Suprapubic skin (tissue), 4 donors: ENCODE measurements at regions not wholly inside any gene's neighbourhood (a gene's known extent, or its start where the extent isn't known, plus 50 kb on each side); places are given as distances from the start of the nearest gene placed in this dataset.

ENCODE experiments used
- DNase-seq, 2 donors: peaks; one replicate each; pipeline ENCODE4 v3.0.0-alpha.2; 2019; ENCODE audit warnings: low spot score in 2 of 2
- H3K27ac ChIP-seq: fragments of 200-600 bp; sonication (generic); one replicate; pipeline ENCODE4 v1.5.1; 2019
- H3K27me3 ChIP-seq: fragments of 200-600 bp; sonication (generic); one replicate; pipeline ENCODE4 v1.5.1; 2019
- H3K36me3 ChIP-seq: fragments of 200-600 bp; sonication (generic); one replicate; pipeline ENCODE4 v1.5.1; 2019
- H3K4me1 ChIP-seq: fragments of 200-600 bp; sonication (generic); one replicate; pipeline ENCODE4 v1.5.1; 2019
- H3K4me3 ChIP-seq: fragments of 200-600 bp; sonication (generic); one replicate; pipeline ENCODE4 v1.5.1; 2019; ENCODE audit warnings: mild to moderate bottlenecking
- H3K9me3 ChIP-seq: fragments of 200-600 bp; sonication (generic); one replicate; pipeline ENCODE4 v1.5.1; 2019
- EP300 ChIP-seq: sonication (generic); formaldehyde crosslinking; IDR thresholded peaks from one replicate; pipeline ENCODE4 v1.6.1; 2017; ENCODE audit warnings: antibody characterized with exemption
- POLR2A ChIP-seq, 2 donors: fragments of 450-650 bp; IDR thresholded peaks; one replicate each; pipeline ENCODE4 v1.6.1; 2017; ENCODE audit warnings: antibody characterized with exemption in 2 of 2, mild to moderate bottlenecking in 2 of 2, moderate library complexity in 2 of 2
- POLR2AphosphoS5 ChIP-seq, 3 donors: sonication (generic); formaldehyde crosslinking; IDR thresholded peaks; one replicate each; pipeline ENCODE4 v1.6.1; 2017; ENCODE audit warnings: antibody characterized with exemption in 3 of 3
- WGBS: methylation state at CpG from one replicate; pipeline ENCODE4 v1.1.5; 2018; 5-methylcytosine and 5-hydroxymethylcytosine counted together
- TF ChIP-seq, protein P1 (sequence below), 2 donors: fragments of 200-600 bp in 1 of 2; fragments of 450-650 bp in 1 of 2; sonication (generic) in 1 of 2; IDR thresholded peaks; one replicate each; pipeline ENCODE4 v1.5.1; 2016 to 2019; ENCODE audit warnings: antibody characterized with exemption in 2 of 2, mild to moderate bottlenecking in 1 of 2, moderate library complexity in 1 of 2

DNA sequence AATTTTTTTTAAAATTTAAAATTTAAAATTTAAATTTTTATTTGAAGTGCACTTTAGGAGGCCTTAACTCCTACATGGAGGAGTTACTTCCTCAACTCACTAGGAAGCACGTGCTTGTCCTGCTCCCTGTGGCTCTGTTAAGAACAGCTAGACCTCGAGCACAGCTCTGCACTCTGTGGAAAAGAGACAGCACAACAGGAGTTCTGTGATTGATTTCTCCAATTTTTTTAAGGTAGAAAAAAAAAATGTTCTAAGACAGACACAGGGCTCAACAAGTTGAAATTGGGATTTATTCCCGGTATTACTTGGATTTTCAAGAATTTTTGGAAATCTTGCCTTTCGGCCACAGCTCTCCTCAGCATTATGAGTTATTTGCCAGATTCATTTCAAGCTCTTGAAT lies 356.6 kb upstream of the LYPLAL1 start:
- DNase-seq, result no peak
- Histone ChIP-seq H3K9me3 (no peaks in the 10 kb centered on the region), H3K27ac (no peak overlapping the region), H3K4me3 (no peak overlapping the region), H3K4me1 (no peaks in the 10 kb centered on the region), H3K36me3 (no peaks in the 10 kb centered on the region), H3K27me3 (no peaks in the 10 kb centered on the region)
- 59% methylated on average over 4 of the region's 4 CpGs for WGBS
- TF ChIP-seq POLR2A (IDR thresholded peaks at IDR 0.05) (no peak), POLR2AphosphoS5 (IDR thresholded peaks at IDR 0.05) (no peak), EP300 (no peak)
- TF ChIP-seq, protein P1, sequence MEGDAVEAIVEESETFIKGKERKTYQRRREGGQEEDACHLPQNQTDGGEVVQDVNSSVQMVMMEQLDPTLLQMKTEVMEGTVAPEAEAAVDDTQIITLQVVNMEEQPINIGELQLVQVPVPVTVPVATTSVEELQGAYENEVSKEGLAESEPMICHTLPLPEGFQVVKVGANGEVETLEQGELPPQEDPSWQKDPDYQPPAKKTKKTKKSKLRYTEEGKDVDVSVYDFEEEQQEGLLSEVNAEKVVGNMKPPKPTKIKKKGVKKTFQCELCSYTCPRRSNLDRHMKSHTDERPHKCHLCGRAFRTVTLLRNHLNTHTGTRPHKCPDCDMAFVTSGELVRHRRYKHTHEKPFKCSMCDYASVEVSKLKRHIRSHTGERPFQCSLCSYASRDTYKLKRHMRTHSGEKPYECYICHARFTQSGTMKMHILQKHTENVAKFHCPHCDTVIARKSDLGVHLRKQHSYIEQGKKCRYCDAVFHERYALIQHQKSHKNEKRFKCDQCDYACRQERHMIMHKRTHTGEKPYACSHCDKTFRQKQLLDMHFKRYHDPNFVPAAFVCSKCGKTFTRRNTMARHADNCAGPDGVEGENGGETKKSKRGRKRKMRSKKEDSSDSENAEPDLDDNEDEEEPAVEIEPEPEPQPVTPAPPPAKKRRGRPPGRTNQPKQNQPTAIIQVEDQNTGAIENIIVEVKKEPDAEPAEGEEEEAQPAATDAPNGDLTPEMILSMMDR (IDR thresholded peaks at IDR 0.05), result no peak

DNA sequence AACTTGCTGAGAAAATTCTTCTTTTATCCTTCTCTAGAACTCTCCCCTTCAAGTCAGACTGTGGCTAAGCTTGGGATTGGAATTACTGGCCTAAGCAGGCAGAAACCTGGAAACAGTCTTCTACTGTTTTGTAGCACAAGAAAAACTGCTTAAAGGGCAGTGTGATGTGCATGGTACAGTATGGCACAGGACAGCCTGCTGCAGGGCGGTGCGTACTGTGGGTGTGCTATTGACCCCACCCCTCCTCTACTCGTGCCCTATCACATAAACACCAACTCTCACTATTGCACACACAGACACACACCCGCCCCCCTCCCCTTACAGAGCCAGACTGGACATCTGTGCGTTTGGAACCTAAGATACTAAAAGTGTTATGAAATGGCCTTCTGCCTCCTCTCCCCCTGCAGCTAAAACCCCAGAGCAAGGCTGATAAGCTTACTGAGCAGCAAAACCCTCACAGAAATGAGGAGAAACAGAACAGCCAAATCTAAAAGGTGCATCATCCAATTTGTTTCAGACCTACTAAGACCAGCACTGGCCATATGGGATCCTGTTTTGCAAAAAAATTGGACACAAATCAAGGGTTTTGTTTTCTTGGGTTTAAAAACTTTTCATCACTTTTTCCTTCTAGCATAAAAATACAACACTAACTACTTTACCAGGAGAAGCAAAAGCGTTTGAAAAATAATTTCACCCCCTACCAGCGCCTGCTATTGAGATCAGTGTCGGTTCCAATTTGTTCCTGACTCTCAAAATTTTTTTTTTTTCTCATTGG lies 355.8 kb upstream of the LYPLAL1 start:
- 69% methylated on average over 8 of the region's 8 CpGs for WGBS
- no peaks in the 10 kb centered on the region for H3K27me3 ChIP-seq
- H3K27ac ChIP-seq, result no peak overlapping the region
- no peak overlapping the region for H3K4me3 ChIP-seq
- no peaks in the 10 kb centered on the region for H3K4me1 ChIP-seq
- H3K9me3 ChIP-seq, result no peaks in the 10 kb centered on the region
- no peak for DNase-seq
- TF ChIP-seq EP300, result no peak
- no peak for TF ChIP-seq POLR2AphosphoS5 (IDR thresholded peaks at IDR 0.05)
- no peaks in the 10 kb centered on the region for H3K36me3 ChIP-seq

DNA sequence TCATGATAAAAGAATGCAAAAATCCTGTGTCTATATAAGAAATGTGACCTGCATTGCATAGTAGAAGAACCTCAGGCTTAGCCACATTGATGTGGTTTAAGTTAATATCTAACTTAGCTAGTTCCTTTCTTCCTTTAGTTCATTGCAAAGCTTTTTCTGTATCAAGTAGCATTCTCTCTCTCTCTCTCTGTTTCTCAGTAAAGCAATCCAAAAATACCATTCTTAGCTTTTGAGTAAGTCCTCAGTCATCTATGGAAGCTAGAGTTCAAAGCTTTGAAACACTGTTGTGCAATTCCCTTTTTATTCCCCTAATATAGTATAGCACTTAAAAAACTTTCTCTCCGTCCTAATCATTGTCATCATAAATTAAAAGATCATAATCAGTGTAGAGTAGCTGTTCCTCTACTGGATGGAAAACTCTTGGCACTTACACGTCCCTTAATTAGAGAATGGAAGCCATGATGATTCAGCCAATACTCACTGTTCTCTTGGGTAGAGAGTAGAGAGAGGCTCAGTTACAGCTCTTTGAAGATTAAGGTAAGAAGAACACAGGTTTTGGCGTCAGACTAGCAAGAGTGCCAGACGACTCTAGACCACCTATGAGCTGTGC lies 350.3 kb upstream of the LYPLAL1 start:
- Histone ChIP-seq H3K4me3 (no peak overlapping the region), H3K27ac (no peak overlapping the region), H3K9me3 (no peaks in the 10 kb centered on the region), H3K27me3 (no peaks in the 10 kb centered on the region), H3K36me3 (no peaks in the 10 kb centered on the region), H3K4me1 (no peaks in the 10 kb centered on the region)
- 59% methylated on average over 4 of the region's 4 CpGs for WGBS
- no peak for DNase-seq
- TF ChIP-seq EP300, result no peak
- TF ChIP-seq, protein P1 (IDR thresholded peaks at IDR 0.05), result no peak
- TF ChIP-seq POLR2A (IDR thresholded peaks at IDR 0.05), result no peak
- TF ChIP-seq POLR2AphosphoS5 (IDR thresholded peaks at IDR 0.05), result no peak

DNA sequence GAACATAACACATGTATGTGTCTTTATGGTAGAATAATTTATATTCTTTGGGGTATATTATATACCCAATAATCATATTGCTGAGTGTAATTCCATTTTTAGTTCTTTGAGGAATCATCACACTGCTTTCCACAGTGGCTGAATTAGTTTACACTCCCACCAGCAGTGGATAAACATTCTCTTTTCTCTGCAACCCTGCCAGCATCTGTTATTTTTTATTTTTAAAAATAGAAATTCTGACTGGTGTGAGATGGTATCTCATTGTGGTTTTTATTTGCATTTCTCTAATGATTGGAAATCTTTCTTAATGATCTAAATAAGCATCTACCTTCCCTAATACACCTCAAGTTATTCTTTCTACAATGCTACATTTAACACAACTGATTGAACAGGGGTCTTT lies 346.2 kb upstream of the LYPLAL1 start:
- Histone ChIP-seq H3K27me3 (no peaks in the 10 kb centered on the region), H3K36me3 (no peaks in the 10 kb centered on the region), H3K4me3 (no peak overlapping the region), H3K4me1 (no peaks in the 10 kb centered on the region), H3K9me3 (no peaks in the 10 kb centered on the region), H3K27ac (no peak overlapping the region)
- no peak for TF ChIP-seq POLR2AphosphoS5 (IDR thresholded peaks at IDR 0.05)
- TF ChIP-seq, protein P1 (IDR thresholded peaks at IDR 0.05), result no peak
- TF ChIP-seq EP300, result no peak
- no peak for TF ChIP-seq POLR2A (IDR thresholded peaks at IDR 0.05)
- no peak for DNase-seq

DNA sequence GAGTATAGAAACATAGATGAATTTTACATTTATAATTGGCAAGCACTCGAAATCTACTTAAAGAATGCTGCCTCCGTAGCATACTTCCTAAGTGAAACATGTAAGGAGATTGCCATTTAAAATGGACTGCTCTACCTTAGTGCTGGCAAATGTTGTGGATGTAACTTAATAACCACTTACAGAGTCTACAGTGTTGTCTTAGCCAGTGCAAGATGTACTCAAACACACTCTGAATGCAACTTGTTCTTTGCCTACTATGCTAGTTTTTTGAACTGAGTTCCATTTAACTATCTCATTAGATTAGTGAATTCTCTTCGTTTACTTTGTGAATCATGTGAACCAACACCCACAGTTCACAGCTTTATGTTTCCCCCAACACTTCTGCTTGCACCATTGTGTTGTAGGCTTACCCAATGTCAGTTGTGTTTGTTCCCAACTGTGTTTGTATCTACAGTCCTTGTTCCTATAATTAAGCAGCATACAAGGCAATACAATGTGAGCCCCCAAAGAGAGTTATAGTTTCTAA lies 345.5 kb upstream of the LYPLAL1 start:
- no peak overlapping the region for H3K4me3 ChIP-seq
- DNase-seq, result no peak
- H3K27ac ChIP-seq, result no peak overlapping the region
- WGBS, result 80% methylated on average over 3 of the region's 3 CpGs
- no peaks in the 10 kb centered on the region for H3K4me1 ChIP-seq
- H3K36me3 ChIP-seq, result no peaks in the 10 kb centered on the region
- no peaks in the 10 kb centered on the region for H3K27me3 ChIP-seq
- TF ChIP-seq, protein P1 (IDR thresholded peaks at IDR 0.05), result no peak
- H3K9me3 ChIP-seq, result no peaks in the 10 kb centered on the region
